Activated T-cell treated with anti-CD3 and anti-CD28 coated beads, Interleukin-2, amount 50 U/mL, for 48 hours (primary cell): ENCODE measurements at regions not wholly inside any gene's neighbourhood (a gene's known extent, or its start where the extent isn't known, plus 50 kb on each side); places are given as distances from the start of the nearest gene placed in this dataset.
"Not testable (repeated sequence)": the region's sequence is repeated elsewhere in the genome, so short reads cannot be mapped to it uniquely, and the experiment has no call there.

Experiments used
- DNase-seq, 2 experiments: peaks; one replicate each; pipeline ENCODE4 v3.0.0-alpha.2; 2020

DNA sequence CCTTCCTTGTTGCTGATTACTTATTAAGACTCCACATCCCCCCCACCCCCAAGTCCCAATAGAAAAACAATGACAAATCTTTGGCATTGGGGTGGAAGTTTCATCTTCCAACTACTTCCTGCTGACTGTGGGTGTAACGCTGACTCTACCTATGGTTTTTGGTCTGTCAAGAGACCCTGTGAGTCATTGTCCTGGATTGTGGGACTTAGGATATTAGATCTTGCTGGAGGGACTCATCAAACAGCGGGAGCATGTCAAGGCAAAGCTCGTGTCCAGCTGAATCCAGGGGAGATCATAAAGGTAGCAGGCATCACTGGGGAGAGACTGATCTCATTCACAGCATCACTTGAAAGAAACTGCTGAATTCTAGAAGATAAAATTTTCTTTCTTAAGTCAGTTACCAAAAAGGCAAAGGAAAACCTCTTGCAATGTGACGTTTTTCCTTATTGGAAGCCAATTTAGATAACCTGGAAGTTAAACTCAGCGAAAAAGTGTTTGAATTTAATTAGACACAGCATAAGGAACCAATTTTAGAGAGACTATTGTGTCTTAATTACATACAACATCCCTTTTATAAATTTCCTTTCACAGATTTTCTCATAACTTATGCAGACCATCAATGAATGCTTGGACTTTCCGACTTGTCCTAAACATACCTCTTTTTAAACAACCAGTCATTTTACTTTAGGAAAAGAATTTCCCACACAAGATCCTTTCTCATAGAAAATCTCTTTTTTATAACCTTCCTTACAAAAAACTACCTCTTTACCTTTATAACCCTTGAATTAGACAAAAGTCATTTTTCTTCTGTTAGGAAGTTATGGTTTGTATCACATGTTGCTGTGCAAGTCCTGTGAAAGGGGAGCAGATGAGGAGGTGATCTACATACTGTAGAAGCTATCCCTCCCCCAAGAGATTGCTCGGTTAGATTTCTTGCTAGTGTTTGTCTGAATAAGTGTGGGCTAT, 94.6 kb upstream of the SCAF11 start:
- DNase-seq = no peak

- DNase-seq = no peak
Observed at GRCh38 chr12:46082490-46083200, 92.3 kb upstream of the SCAF11 start.

DNA sequence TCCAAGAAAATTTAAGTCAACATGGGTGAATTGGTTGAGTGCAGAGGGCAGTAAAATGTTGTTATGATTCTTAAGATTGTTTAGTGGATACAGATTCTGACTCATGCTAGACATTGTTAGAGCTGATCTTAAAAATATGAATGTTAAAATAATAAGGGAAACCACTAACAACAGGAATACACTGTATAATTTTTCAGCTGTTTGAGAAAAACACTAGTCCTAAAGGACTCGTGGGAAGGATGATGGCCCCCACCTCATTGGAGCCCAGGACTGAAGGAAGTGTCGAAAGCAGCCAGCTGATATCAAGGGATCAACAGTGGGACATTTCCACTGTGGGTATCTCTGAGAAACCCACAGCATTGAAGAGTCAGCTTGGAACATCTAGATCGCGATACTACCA, 82.9 kb upstream of the SCAF11 start:
- no peak for DNase-seq

DNA sequence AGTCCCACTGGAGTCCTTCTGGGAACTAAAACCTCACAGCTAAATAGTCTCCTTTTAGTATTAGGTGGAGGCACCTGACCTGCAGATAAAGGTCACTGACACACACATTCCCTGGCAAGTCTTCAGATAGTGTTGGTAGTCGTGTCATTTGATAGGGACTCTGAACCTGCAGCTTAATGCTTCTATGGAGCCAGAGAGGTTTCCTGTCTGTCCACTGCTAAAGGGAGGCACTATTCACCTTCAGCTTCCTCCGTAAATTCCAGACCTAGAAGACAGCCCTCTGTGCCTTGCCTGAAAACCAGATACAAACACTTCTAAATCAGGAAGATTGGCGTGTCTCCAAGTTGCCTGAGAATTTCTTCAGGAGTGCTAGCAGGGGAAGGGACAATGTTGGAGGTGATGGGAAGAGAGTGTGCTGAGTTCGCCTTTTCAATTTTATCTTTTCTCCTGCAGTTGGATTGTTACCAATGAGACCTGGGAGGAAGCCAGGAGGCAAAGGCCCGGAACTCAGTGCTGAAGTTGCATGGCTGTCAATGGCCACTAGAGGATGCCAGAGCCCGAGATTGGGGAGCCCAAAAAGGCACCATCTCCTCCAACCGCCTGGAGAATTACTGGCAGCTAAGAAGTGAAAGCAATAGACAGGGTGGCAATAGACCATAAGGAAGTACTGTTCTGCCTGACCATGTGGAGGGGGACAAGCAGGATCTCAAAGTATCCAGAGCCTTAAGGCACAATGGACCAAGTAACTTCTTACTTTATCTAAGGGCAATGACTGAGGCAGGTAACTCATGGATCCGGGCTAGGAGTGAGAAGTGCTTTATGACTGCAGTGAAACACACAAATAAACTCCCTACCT, 81.6 kb upstream of the SCAF11 start:
- DNase-seq = peak; percentile 76 to 81

- peak in 1 of 2 experiments; percentile 18 for DNase-seq
Observed at GRCh38 chr12:46071335-46071734, 81.0 kb upstream of the SCAF11 start.

DNA sequence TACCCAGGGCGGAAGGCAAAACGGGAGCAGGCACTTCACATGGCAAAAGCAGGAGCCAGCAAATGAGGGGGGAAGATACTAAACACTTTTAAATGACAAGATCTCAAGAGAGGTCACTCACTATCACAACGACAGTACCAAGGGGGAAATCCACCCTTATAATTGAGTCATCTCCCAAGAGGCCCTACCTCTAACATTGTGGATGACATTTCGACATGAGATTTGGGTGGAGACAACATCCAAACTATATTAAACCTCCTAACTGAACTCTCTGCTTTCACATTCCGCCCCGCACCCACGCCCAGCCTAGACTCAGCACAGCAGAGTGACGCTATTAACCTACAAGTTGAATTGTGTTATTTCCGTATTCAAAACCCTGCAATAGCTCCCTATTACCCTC, 76.7 kb upstream of the SCAF11 start:
- DNase-seq = no peak

GRCh38 chr12:46065412-46066166, 75.2 kb upstream of the SCAF11 start:
- DNase-seq = no peak

DNA sequence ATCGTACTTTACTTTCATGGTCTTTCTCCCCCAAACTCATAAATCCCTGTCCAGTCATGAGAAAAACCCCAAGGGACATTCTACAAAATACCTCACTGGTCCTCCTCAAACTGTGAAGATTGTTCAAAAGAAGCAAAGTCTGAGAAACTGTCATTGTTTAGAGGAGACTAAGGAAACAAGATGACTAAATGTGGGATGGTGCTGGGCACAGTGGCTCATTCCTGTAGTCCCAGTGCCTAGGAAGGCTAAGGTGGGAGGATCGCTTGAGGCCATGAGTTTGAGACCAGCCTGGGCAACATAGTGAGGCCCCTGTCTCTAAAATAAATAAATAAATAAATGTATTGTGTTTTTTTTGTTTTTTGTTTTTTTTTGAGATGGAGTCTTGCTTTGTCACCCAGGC, 74.2 kb upstream of the SCAF11 start:
- no peak for DNase-seq

GRCh38 chr12:46058697-46059096, 68.3 kb upstream of the SCAF11 start:
- not testable (repeated sequence) for DNase-seq

DNA sequence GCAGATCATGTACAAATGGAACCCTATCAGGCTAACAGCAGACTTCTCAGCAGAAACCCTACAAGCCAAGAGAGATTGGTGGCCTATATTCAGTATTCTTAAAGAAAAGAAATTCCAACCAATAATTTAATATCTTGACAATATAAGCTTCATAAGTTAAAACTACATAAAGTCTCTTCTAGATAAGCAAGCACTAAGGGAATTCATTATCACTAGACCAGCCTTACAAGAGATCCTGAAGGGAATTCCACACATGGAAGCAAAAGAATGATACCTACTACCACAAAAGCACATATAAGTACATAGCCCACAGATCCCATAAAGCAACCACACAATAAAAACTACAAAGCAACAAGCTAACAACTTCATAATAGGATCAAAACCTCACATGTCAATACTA, 60.4 kb upstream of the SCAF11 start:
- no peak for DNase-seq

- DNase-seq = no peak
Observed at GRCh38 chr12:46049665-46050064, 59.3 kb upstream of the SCAF11 start.

GRCh38 chr12:46046436-46046835, 56.1 kb upstream of the SCAF11 start:
- no peak for DNase-seq

GRCh38 chr12:46043972-46044520, 53.7 kb upstream of the SCAF11 start:
- DNase-seq = no peak
